NT2/D1 (cell line): ENCODE measurements at regions not wholly inside any gene's neighbourhood (a gene's known extent, or its start where the extent isn't known, plus 50 kb on each side); places are given as distances from the start of the nearest gene placed in this dataset.

ENCODE experiments used
- DNase-seq: peaks from one replicate; pipeline ENCODE4 v3.0.0-alpha.2; 2011; ENCODE audit warnings: low read depth, low spot score
- H3K27me3 ChIP-seq: 2 replicates; pipeline ENCODE4 v1.6.0; 2011; ENCODE audit warnings: mild to moderate bottlenecking; ENCODE audit not compliant: insufficient read length, insufficient read depth
- H3K36me3 ChIP-seq: 2 replicates; pipeline ENCODE4 v1.6.1; 2011; ENCODE audit warnings: mild to moderate bottlenecking, low read length, mixed read lengths; ENCODE audit not compliant: insufficient read depth, insufficient read length
- H3K4me1 ChIP-seq: 2 replicates; pipeline ENCODE4 v1.5.1; 2011; ENCODE audit not compliant: insufficient read depth, insufficient read length
- H3K4me3 ChIP-seq: 2 replicates; pipeline ENCODE4 v1.5.1; 2011; ENCODE audit warnings: low read depth; ENCODE audit not compliant: insufficient read length
- H3K9ac ChIP-seq: 2 replicates; pipeline ENCODE4 v1.6.0; 2011; ENCODE audit warnings: low read depth; ENCODE audit not compliant: insufficient read length
- H3K9me3 ChIP-seq: 2 replicates; pipeline ENCODE4 v1.5.1; 2011; ENCODE audit warnings: mild to moderate bottlenecking, low read length; ENCODE audit not compliant: insufficient read depth
- SUZ12 ChIP-seq: IDR thresholded peaks from 2 replicates; pipeline ENCODE4 v1.6.1; 2011; ENCODE audit not compliant: insufficient read length, insufficient read depth; ENCODE audit errors: extremely low read depth
- YY1 ChIP-seq: IDR thresholded peaks from 2 replicates; pipeline ENCODE4 v1.6.1; 2011; ENCODE audit not compliant: insufficient read length, insufficient read depth
- ZNF274 ChIP-seq: IDR thresholded peaks from 2 replicates; pipeline ENCODE4 v1.6.1; 2011; ENCODE audit warnings: mild to moderate bottlenecking, low read depth, low read length

- Histone ChIP-seq H3K4me1 (no peaks in the 10 kb centered on the region), H3K4me3 (no peak overlapping the region), H3K9ac (peak overlapping the region; percentile 21), H3K9me3 (no peaks in the 10 kb centered on the region), H3K27me3 (peaks cover 5% of the 10 kb centered on the region), H3K36me3 (no peaks in the 10 kb centered on the region)
- TF ChIP-seq ZNF274, result no peak
- TF ChIP-seq SUZ12, result no peak
- TF ChIP-seq YY1, result no peak
- no peak for DNase-seq
Measured at GRCh38 chr6:8982668-8983067, 547.3 kb upstream of the SLC35B3 start.

- Histone ChIP-seq H3K9ac (no peak overlapping the region), H3K36me3 (no peaks in the 10 kb centered on the region), H3K4me3 (no peak overlapping the region), H3K4me1 (no peaks in the 10 kb centered on the region), H3K9me3 (no peaks in the 10 kb centered on the region), H3K27me3 (no peaks in the 10 kb centered on the region)
- TF ChIP-seq YY1, result no peak
- no peak for TF ChIP-seq ZNF274
- TF ChIP-seq SUZ12, result no peak
- DNase-seq, result no peak
Measured at GRCh38 chr6:8973395-8973794, 538.0 kb upstream of the SLC35B3 start.

GRCh38 chr6:8969747-8970146 is 534.4 kb upstream of the SLC35B3 start:
- Histone ChIP-seq H3K9me3 (no peaks in the 10 kb centered on the region), H3K4me1 (no peaks in the 10 kb centered on the region), H3K4me3 (no peak overlapping the region), H3K27me3 (no peaks in the 10 kb centered on the region), H3K9ac (no peak overlapping the region), H3K36me3 (no peaks in the 10 kb centered on the region)
- TF ChIP-seq YY1, result no peak
- no peak for TF ChIP-seq ZNF274
- TF ChIP-seq SUZ12, result no peak
- DNase-seq, result no peak

- Histone ChIP-seq H3K4me1 (no peaks in the 10 kb centered on the region), H3K9ac (no peak overlapping the region), H3K4me3 (no peak overlapping the region), H3K9me3 (no peaks in the 10 kb centered on the region), H3K36me3 (no peaks in the 10 kb centered on the region), H3K27me3 (no peaks in the 10 kb centered on the region)
- no peak for TF ChIP-seq SUZ12
- TF ChIP-seq ZNF274, result no peak
- no peak for TF ChIP-seq YY1
- no peak for DNase-seq
Measured at GRCh38 chr6:8958894-8959511, 523.7 kb upstream of the SLC35B3 start.

- H3K9ac ChIP-seq, result no peak overlapping the region
- no peaks in the 10 kb centered on the region for H3K36me3 ChIP-seq
- DNase-seq, result no peak
- TF ChIP-seq ZNF274 (no peak), YY1 (no peak), SUZ12 (no peak)
- H3K4me1 ChIP-seq, result no peaks in the 10 kb centered on the region
- no peak overlapping the region for H3K4me3 ChIP-seq
- no peaks in the 10 kb centered on the region for H3K9me3 ChIP-seq
- no peaks in the 10 kb centered on the region for H3K27me3 ChIP-seq
Measured at GRCh38 chr6:8953310-8953709, 518.0 kb upstream of the SLC35B3 start.

- TF ChIP-seq SUZ12, result no peak
- TF ChIP-seq YY1, result no peak
- no peak for TF ChIP-seq ZNF274
- no peaks in the 10 kb centered on the region for H3K36me3 ChIP-seq
- H3K4me3 ChIP-seq, result no peak overlapping the region
- no peak for DNase-seq
- H3K9ac ChIP-seq, result no peak overlapping the region
- no peaks in the 10 kb centered on the region for H3K27me3 ChIP-seq
- H3K4me1 ChIP-seq, result no peaks in the 10 kb centered on the region
- no peaks in the 10 kb centered on the region for H3K9me3 ChIP-seq
Measured at GRCh38 chr6:8948733-8949132, 513.4 kb upstream of the SLC35B3 start.

GRCh38 chr6:8947900-8948299 is 512.6 kb upstream of the SLC35B3 start:
- Histone ChIP-seq H3K4me3 (no peak overlapping the region), H3K4me1 (no peaks in the 10 kb centered on the region), H3K36me3 (no peaks in the 10 kb centered on the region), H3K9ac (no peak overlapping the region), H3K9me3 (no peaks in the 10 kb centered on the region), H3K27me3 (no peaks in the 10 kb centered on the region)
- TF ChIP-seq ZNF274 (no peak), SUZ12 (no peak), YY1 (no peak)
- no peak for DNase-seq

- H3K9ac ChIP-seq, result no peak overlapping the region
- DNase-seq, result no peak
- TF ChIP-seq YY1 (no peak), SUZ12 (no peak), ZNF274 (no peak)
Measured at GRCh38 chr6:8944548-8944947, 509.2 kb upstream of the SLC35B3 start.

More at GRCh38 chr6:8944548-8944947, 509.2 kb upstream of the SLC35B3 start:
- Histone ChIP-seq H3K27me3 (no peaks in the 10 kb centered on the region), H3K9me3 (no peaks in the 10 kb centered on the region), H3K36me3 (no peaks in the 10 kb centered on the region), H3K4me1 (no peaks in the 10 kb centered on the region), H3K4me3 (no peak overlapping the region)
